22Rv1 (cell line): ENCODE measurements at regions not wholly inside any gene's neighbourhood (a gene's known extent, or its start where the extent isn't known, plus 50 kb on each side); places are given as distances from the start of the nearest gene placed in this dataset.

ENCODE experiments used
- H3K27ac ChIP-seq: fragments of 450-650 bp; 2 replicates; pipeline ENCODE4 v1.5.1; 2017
- CTCF ChIP-seq: fragments of 450-650 bp; IDR thresholded peaks from 2 replicates; pipeline ENCODE4 v1.5.1; 2017; ENCODE audit warnings: mild to moderate bottlenecking
- ZFX ChIP-seq: fragments of 450-650 bp; IDR thresholded peaks from 2 replicates; pipeline ENCODE4 v1.6.1; 2017; ENCODE audit warnings: antibody characterized with exemption, borderline replicate concordance

GRCh38 chr6:100171533-100172321 is 177.7 kb upstream of the MCHR2 start:
- TF ChIP-seq CTCF (no peak), ZFX (no peak)

GRCh38 chr6:100168148-100168547 is 174.1 kb upstream of the MCHR2 start:
- TF ChIP-seq CTCF: no peak
- TF ChIP-seq ZFX: no peak
- no peak overlapping the region for H3K27ac ChIP-seq

More at GRCh38 chr6:100171533-100172321, 177.7 kb upstream of the MCHR2 start:
- H3K27ac ChIP-seq: no peak overlapping the region

GRCh38 chr6:100167585-100167984 is 173.6 kb upstream of the MCHR2 start:
- no peak for TF ChIP-seq CTCF
- no peak for TF ChIP-seq ZFX
- no peak overlapping the region for H3K27ac ChIP-seq

GRCh38 chr6:100166956-100167355 is 172.9 kb upstream of the MCHR2 start:
- TF ChIP-seq ZFX: no peak
- no peak for TF ChIP-seq CTCF
- H3K27ac ChIP-seq: no peak overlapping the region

- TF ChIP-seq ZFX (no peak), CTCF (no peak)
- no peak overlapping the region for H3K27ac ChIP-seq
Measured at GRCh38 chr6:100165442-100165841, 171.4 kb upstream of the MCHR2 start.

- H3K27ac ChIP-seq: no peak overlapping the region
- no peak for TF ChIP-seq CTCF
- no peak for TF ChIP-seq ZFX
Measured at GRCh38 chr6:100163035-100163434, 169.0 kb upstream of the MCHR2 start.

GRCh38 chr6:100161782-100162365 is 167.9 kb upstream of the MCHR2 start:
- TF ChIP-seq CTCF (no peak), ZFX (no peak)
- H3K27ac ChIP-seq: no peak overlapping the region
